Breast epithelium (tissue), 3 donors: ENCODE measurements at regions not wholly inside any gene's neighbourhood (a gene's known extent, or its start where the extent isn't known, plus 50 kb on each side); places are given as distances from the start of the nearest gene placed in this dataset.

Experiments
- CTCF ChIP-seq, 3 donors: fragments of 450-650 bp; IDR thresholded peaks; one replicate each; pipeline ENCODE4 v1.5.1; 2016 to 2017; ENCODE audit warnings: antibody characterized with exemption in 3 of 3, mild to moderate bottlenecking in 3 of 3, moderate library complexity in 3 of 3
- POLR2AphosphoS5 ChIP-seq, 3 donors: sonication (generic); formaldehyde crosslinking; IDR thresholded peaks; one replicate each; pipeline ENCODE4 v1.6.1; 2017; ENCODE audit warnings: antibody characterized with exemption in 3 of 3

GRCh38 chr7:68857571-68857970 is 740.7 kb upstream of the AUTS2 start:
- no peak for TF ChIP-seq CTCF (IDR thresholded peaks at IDR 0.05)
- TF ChIP-seq POLR2AphosphoS5 (IDR thresholded peaks at IDR 0.05): no peak
